ENCODE measurements at regions not wholly inside any gene's neighbourhood (a gene's known extent, or its start where the extent isn't known, plus 50 kb on each side); places are given as distances from the start of the nearest gene placed in this dataset.

- no peak for DNase-seq (ENCODE audit: low read depth)
Observed at GRCh38 chr10:88108115-88108610, 244.7 kb downstream of the PTEN start.

- no peak for DNase-seq (ENCODE audit: low read depth)
Observed at GRCh38 chr10:88110355-88110754, 246.9 kb downstream of the PTEN start.

GRCh38 chr10:88110822-88111221, 247.4 kb downstream of the PTEN start:
- DNase-seq (ENCODE audit: low read depth): no peak

GRCh38 chr10:88111294-88111693, 247.9 kb downstream of the PTEN start:
- DNase-seq (ENCODE audit: low read depth): no peak

- no peak for DNase-seq (ENCODE audit: low read depth)
Observed at GRCh38 chr10:88113232-88113631, 249.8 kb downstream of the PTEN start.

- DNase-seq (ENCODE audit: low read depth): no peak
Observed at GRCh38 chr10:88113657-88114272, 250.3 kb downstream of the PTEN start.

GRCh38 chr10:88114368-88114767, 250.9 kb downstream of the PTEN start:
- no peak for DNase-seq (ENCODE audit: low read depth)

GRCh38 chr10:88115407-88115806, 252.0 kb downstream of the PTEN start:
- DNase-seq (ENCODE audit: low read depth): no peak

- DNase-seq (ENCODE audit: low read depth): no peak
Observed at GRCh38 chr10:88115968-88116367, 252.5 kb downstream of the PTEN start.

- DNase-seq (ENCODE audit: low read depth): no peak
Observed at GRCh38 chr10:88116481-88116880, 253.1 kb downstream of the PTEN start.

- no peak for DNase-seq (ENCODE audit: low read depth)
Observed at GRCh38 chr10:88116971-88117626, 253.7 kb downstream of the PTEN start.

GRCh38 chr10:88117869-88118632, 254.6 kb downstream of the PTEN start:
- no peak for DNase-seq (ENCODE audit: low read depth)

GRCh38 chr10:88118729-88119128, 255.3 kb downstream of the PTEN start:
- no peak for DNase-seq (ENCODE audit: low read depth)

GRCh38 chr10:88119160-88119559, 255.7 kb downstream of the PTEN start:
- DNase-seq (ENCODE audit: low read depth): no peak

GRCh38 chr10:88120075-88120474, 256.6 kb downstream of the PTEN start:
- no peak for DNase-seq (ENCODE audit: low read depth)

GRCh38 chr10:88120599-88121333, 257.3 kb downstream of the PTEN start:
- DNase-seq (ENCODE audit: low read depth): no peak

GRCh38 chr10:88121361-88121760, 257.9 kb downstream of the PTEN start:
- DNase-seq (ENCODE audit: low read depth): no peak

GRCh38 chr10:88122145-88122544, 258.7 kb downstream of the PTEN start:
- DNase-seq (ENCODE audit: low read depth): no peak

GRCh38 chr10:88122576-88122975, 259.2 kb downstream of the PTEN start:
- DNase-seq (ENCODE audit: low read depth): no peak

GRCh38 chr10:88125766-88126165, 262.3 kb downstream of the PTEN start:
- DNase-seq (ENCODE audit: low read depth): no peak

- DNase-seq (ENCODE audit: low read depth): no peak
Observed at GRCh38 chr10:88126699-88127098, 263.3 kb downstream of the PTEN start.

- no peak for DNase-seq (ENCODE audit: low read depth)
Observed at GRCh38 chr10:88127269-88127668, 263.8 kb downstream of the PTEN start.

Measured in fibroblast of the conjunctiva (primary cell).